ENCODE measurements at regions not wholly inside any gene's neighbourhood (a gene's known extent, or its start where the extent isn't known, plus 50 kb on each side); places are given as distances from the start of the nearest gene placed in this dataset.

GRCh38 chr1:58251430-58252073 is 295.0 kb downstream of the OMA1 start:
- no peaks in the 10 kb centered on the region for H3K9me2 ChIP-seq
- peak; percentile 48 for TF ChIP-seq CTCF (IDR thresholded peaks at IDR 0.05)
- no peak for TF ChIP-seq RCOR1 (IDR thresholded peaks at IDR 0.05; ENCODE audit: low read length)
- no peak for TF ChIP-seq NRF1 (IDR thresholded peaks at IDR 0.05; ENCODE audit: low read depth, low read length)
- peak; percentile 14; the same call in 1 of the 2 replicates for TF ChIP-seq RAD21 (IDR thresholded peaks at IDR 0.05; ENCODE audit: low read length)
- TF ChIP-seq EZH2phosphoT487 (IDR thresholded peaks at IDR 0.05; ENCODE audit: borderline replicate concordance, low read depth) = no peak
- no peak for TF ChIP-seq MAX (IDR thresholded peaks at IDR 0.05; ENCODE audit: low read depth)
- no peak for TF ChIP-seq ELF1 (IDR thresholded peaks at IDR 0.05)
- ChIA-PET CTCF (interaction anchor here (1.0 to 1.7 kb wide), 8 partner anchors 16 to 295 kb away, joined by 3 to 4 read pairs (median 3); partner anchors contain the start of gene OMA1), POLR2A (no interaction called here)
- no peaks in the 10 kb centered on the region for H3F3A ChIP-seq (replicated peaks; ENCODE audit: insufficient read depth)
- H3K27me3 ChIP-seq (ENCODE audit: insufficient read depth) = peaks cover 15% of the 10 kb centered on the region
- no peaks in the 10 kb centered on the region for H3K9me3 ChIP-seq
- H3K4me3 ChIP-seq (ENCODE audit: low read depth in 2 of 2, low read length in 1 of 2) = no peak overlapping the region; a peak in 1 of 4 replicates
- 45% methylated on average over 4 of the region's 4 CpGs for WGBS (ENCODE audit: low lambda C conversion rate)
- H3K79me2 ChIP-seq (ENCODE audit: insufficient read depth) = no peaks in the 10 kb centered on the region
- no peak overlapping the region for H3K27ac ChIP-seq (ENCODE audit: low read depth in 2 of 2, low read length in 1 of 2)
- no peak overlapping the region for H3K4me2 ChIP-seq
- H3K36me3 ChIP-seq (replicated peaks in 1 of 2; ENCODE audit: control insufficient read depth in 1 of 2, insufficient read depth in 2 of 2, low read length in 1 of 2) = no peaks in the 10 kb centered on the region
- no peak overlapping the region for H2AFZ ChIP-seq (ENCODE audit: low read depth)
- DNase-seq = peak; percentile 47
- peaks cover 11 to 16% of the 10 kb centered on the region in 2 experiments; a peak in 2 of 4 replicates for H3K4me1 ChIP-seq (ENCODE audit: control insufficient read depth in 1 of 2, insufficient read depth in 2 of 2, low read depth in 1 of 2, low read length in 1 of 2)
- no peaks in the 10 kb centered on the region for H4K20me1 ChIP-seq (ENCODE audit: insufficient read depth)
- no peak overlapping the region for H3K9ac ChIP-seq

- H3K9me3 ChIP-seq = no peaks in the 10 kb centered on the region
- peak overlapping the region; percentile 83; the same call in 1 of the 2 replicates for H3K4me2 ChIP-seq
- H3K36me3 ChIP-seq (replicated peaks in 1 of 2; ENCODE audit: control insufficient read depth in 1 of 2, insufficient read depth in 2 of 2, low read length in 1 of 2) = no peaks in the 10 kb centered on the region
- H2AFZ ChIP-seq (ENCODE audit: low read depth) = no peak overlapping the region; the same call in 1 of the 2 replicates
- CTCF ChIA-PET = interaction anchor here (0.7 to 1.7 kb wide), 8 partner anchors 16 to 1061 kb away, joined by 3 to 4 read pairs (median 3); partner anchors contain the start of gene OMA1
- H3K4me1 ChIP-seq (ENCODE audit: control insufficient read depth in 1 of 2, insufficient read depth in 2 of 2, low read depth in 1 of 2, low read length in 1 of 2) = peaks cover 11 to 16% of the 10 kb centered on the region in 2 experiments; a peak in 2 of 4 replicates
- peak overlapping the region; percentile 44 to 47 for H3K4me3 ChIP-seq (ENCODE audit: low read depth in 2 of 2, low read length in 1 of 2)
- 19% methylated on average over 6 of the region's 9 CpGs for WGBS (ENCODE audit: low lambda C conversion rate)
- no peak overlapping the region for H3K9ac ChIP-seq
- POLR2A ChIA-PET = no interaction called here
- H4K20me1 ChIP-seq (ENCODE audit: insufficient read depth) = no peaks in the 10 kb centered on the region
- no peak for DNase-seq
- no peaks in the 10 kb centered on the region for H3K79me2 ChIP-seq (ENCODE audit: insufficient read depth)
- no peaks in the 10 kb centered on the region for H3K9me2 ChIP-seq
- peaks cover 15% of the 10 kb centered on the region for H3K27me3 ChIP-seq (ENCODE audit: insufficient read depth)
- no peak overlapping the region for H3K27ac ChIP-seq (ENCODE audit: low read depth in 2 of 2, low read length in 1 of 2)
- H3F3A ChIP-seq (replicated peaks; ENCODE audit: insufficient read depth) = no peaks in the 10 kb centered on the region
- TF ChIP-seq GABPA (IDR thresholded peaks at IDR 0.05; ENCODE audit: low read depth) = no peak
- TF ChIP-seq EP300 (IDR thresholded peaks at IDR 0.05; ENCODE audit: borderline replicate concordance in 1 of 2, low read depth in 1 of 2, low read length in 1 of 2) = no peak
- no peak for TF ChIP-seq SMC3 (IDR thresholded peaks at IDR 0.05; ENCODE audit: low read depth, low read length)
- TF ChIP-seq FOXJ3 (CRISPR knock-in tag; IDR thresholded peaks at IDR 0.05) = no peak
- TF ChIP-seq MEF2A (IDR thresholded peaks at IDR 0.05; ENCODE audit: borderline replicate concordance, low read depth) = no peak
- no peak for TF ChIP-seq USF2 (IDR thresholded peaks at IDR 0.05; ENCODE audit: borderline replicate concordance, low read depth, low read length)
- no peak for TF ChIP-seq TAF1 (IDR thresholded peaks at IDR 0.05; ENCODE audit: borderline replicate concordance, low read depth, low read length)
- TF ChIP-seq FOXM1 (IDR thresholded peaks at IDR 0.05; ENCODE audit: low read depth) = no peak
- TF ChIP-seq NFIC (IDR thresholded peaks at IDR 0.05; ENCODE audit: borderline replicate concordance) = no peak
- no peak for TF ChIP-seq RXRA (IDR thresholded peaks at IDR 0.05; ENCODE audit: borderline replicate concordance, low read depth)
- no peak for TF ChIP-seq MAX (IDR thresholded peaks at IDR 0.05; ENCODE audit: low read depth)
- TF ChIP-seq REST (IDR thresholded peaks at IDR 0.05; ENCODE audit: low read depth, low read length) = no peak
- TF ChIP-seq RAD21 (IDR thresholded peaks at IDR 0.05; ENCODE audit: low read length) = no peak
- no peak for TF ChIP-seq TCF12 (IDR thresholded peaks at IDR 0.05)
- no peak for TF ChIP-seq USF1 (IDR thresholded peaks at IDR 0.05; ENCODE audit: borderline replicate concordance, low read depth)
- no peak for TF ChIP-seq JUND (IDR thresholded peaks at IDR 0.05)
These were observed 296.0 kb downstream of the OMA1 start for GRCh38 chr1:58250587-58250948.

All from SK-N-SH (cell line).